Thoracic aorta (tissue), 2 donors: ENCODE measurements at regions not wholly inside any gene's neighbourhood (a gene's known extent, or its start where the extent isn't known, plus 50 kb on each side); places are given as distances from the start of the nearest gene placed in this dataset.

Experiments used
- ATAC-seq: fragments of 150-250 bp; one replicate; pipeline ENCODE4 v1.8.0; 2017; ENCODE audit warnings: low read depth; ENCODE audit not compliant: insufficient number of reproducible peaks, low FRiP score
- DNase-seq: peaks from one replicate; pipeline ENCODE4 v3.0.0-alpha.2; 2020; ENCODE audit warnings: low spot score
- H3K27ac ChIP-seq, 2 donors: fragments of 200-600 bp; sonication (generic); 1 replicate in 1 of 2; 2 replicates in 1 of 2; pipeline ENCODE4 v1.5.1; 2016; ENCODE audit warnings: mild to moderate bottlenecking in 2 of 2, moderate library complexity in 2 of 2
- H3K27me3 ChIP-seq: fragments of 200-600 bp; sonication (generic); replicated peaks from 2 replicates; pipeline ENCODE4 v1.6.0; 2016; ENCODE audit warnings: mild to moderate bottlenecking; ENCODE audit not compliant: insufficient read depth
- H3K36me3 ChIP-seq: fragments of 200-600 bp; sonication (generic); one replicate; pipeline ENCODE4 v1.5.1; 2016
- H3K4me1 ChIP-seq, 2 donors: fragments of 200-600 bp; sonication (generic); 1 replicate in 1 of 2; 2 replicates in 1 of 2; pipeline versions ENCODE4 v1.5.1 to v1.6.0; 2016; ENCODE audit warnings: low read depth in 2 of 2, mild to moderate bottlenecking in 1 of 2; ENCODE audit not compliant: control insufficient read depth in 1 of 2
- H3K4me3 ChIP-seq: fragments of 200-600 bp; sonication (generic); 2 replicates; pipeline ENCODE4 v1.5.1; 2016; ENCODE audit warnings: mild to moderate bottlenecking
- H3K9me3 ChIP-seq: fragments of 200-600 bp; sonication (generic); 2 replicates; pipeline ENCODE4 v1.5.1; 2016
- TF ChIP-seq, protein P1 (sequence below): fragments of 200-600 bp; sonication (generic); IDR thresholded peaks from one replicate; pipeline ENCODE4 v1.5.1; 2019; ENCODE audit warnings: antibody characterized with exemption

DNA sequence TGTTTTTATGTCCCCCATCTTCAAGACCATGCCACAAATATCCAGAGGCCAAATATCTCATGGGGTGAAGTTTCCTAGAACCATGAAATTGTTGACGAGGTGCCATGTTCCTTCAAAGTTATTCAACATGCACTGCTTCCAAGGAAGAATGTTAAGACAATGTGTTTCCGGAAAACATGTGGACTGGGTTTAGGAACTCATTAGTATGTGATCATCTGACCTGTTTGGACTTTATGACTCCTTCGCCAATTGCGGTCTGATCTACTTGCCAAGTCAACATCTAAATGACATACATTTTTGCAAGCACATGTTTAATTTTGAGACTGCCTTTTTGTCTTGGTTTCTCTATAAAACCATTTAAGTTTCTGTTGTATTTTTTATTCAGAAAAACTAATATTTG, 234.8 kb downstream of the MAF start:
- DNase-seq (no peak), ATAC-seq (no peak)
- TF ChIP-seq, protein P1, sequence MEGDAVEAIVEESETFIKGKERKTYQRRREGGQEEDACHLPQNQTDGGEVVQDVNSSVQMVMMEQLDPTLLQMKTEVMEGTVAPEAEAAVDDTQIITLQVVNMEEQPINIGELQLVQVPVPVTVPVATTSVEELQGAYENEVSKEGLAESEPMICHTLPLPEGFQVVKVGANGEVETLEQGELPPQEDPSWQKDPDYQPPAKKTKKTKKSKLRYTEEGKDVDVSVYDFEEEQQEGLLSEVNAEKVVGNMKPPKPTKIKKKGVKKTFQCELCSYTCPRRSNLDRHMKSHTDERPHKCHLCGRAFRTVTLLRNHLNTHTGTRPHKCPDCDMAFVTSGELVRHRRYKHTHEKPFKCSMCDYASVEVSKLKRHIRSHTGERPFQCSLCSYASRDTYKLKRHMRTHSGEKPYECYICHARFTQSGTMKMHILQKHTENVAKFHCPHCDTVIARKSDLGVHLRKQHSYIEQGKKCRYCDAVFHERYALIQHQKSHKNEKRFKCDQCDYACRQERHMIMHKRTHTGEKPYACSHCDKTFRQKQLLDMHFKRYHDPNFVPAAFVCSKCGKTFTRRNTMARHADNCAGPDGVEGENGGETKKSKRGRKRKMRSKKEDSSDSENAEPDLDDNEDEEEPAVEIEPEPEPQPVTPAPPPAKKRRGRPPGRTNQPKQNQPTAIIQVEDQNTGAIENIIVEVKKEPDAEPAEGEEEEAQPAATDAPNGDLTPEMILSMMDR = no peak
- H3K27me3 ChIP-seq = no peaks in the 10 kb centered on the region
- no peaks in the 10 kb centered on the region for H3K4me1 ChIP-seq
- H3K4me3 ChIP-seq = no peak overlapping the region
- H3K36me3 ChIP-seq = no peaks in the 10 kb centered on the region
- H3K9me3 ChIP-seq = no peaks in the 10 kb centered on the region
- H3K27ac ChIP-seq = no peak overlapping the region

DNA sequence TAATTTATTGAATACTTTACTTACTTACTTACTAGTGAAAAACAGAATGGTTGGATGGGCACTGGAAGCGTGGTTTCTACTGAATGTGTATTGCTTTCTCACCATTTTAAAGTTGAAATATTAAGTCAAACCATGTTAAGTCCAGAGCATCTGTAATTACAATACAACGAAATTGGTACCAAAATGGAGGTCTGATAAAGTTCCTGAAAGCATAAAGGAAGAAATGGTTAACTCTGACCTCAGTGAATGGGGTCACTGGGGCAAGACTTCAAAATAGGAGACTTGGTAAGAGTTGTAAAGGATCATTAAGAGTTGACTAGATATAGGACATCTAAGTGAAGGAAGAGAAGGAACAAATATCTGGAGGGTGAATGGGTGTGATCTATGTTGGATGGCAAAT, 237.1 kb downstream of the MAF start:
- H3K27me3 ChIP-seq = no peaks in the 10 kb centered on the region
- no peaks in the 10 kb centered on the region for H3K4me1 ChIP-seq
- ATAC-seq = no peak
- no peaks in the 10 kb centered on the region for H3K36me3 ChIP-seq
- no peaks in the 10 kb centered on the region for H3K9me3 ChIP-seq
- no peak for DNase-seq
- H3K27ac ChIP-seq = no peak overlapping the region
- TF ChIP-seq, protein P1 = no peak
- H3K4me3 ChIP-seq = no peak overlapping the region

DNA sequence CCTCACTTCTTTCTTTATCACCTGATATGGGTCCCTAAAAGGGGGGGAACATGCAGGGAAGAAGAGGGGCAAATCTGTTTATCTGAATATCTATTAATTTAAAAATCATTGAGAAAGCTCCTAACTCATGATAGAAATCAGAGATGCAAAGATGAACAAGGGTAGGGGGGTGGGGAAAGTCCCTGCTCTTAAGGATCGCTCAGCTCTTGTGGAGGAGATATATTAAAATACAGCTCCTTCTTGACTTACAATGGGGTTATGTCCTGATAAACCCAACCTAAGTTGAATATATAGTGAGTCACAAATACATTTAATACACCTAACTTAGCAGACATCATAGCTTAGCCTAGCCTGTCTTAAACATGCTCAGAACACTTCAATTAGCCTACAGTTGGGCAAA, 237.5 kb downstream of the MAF start:
- Histone ChIP-seq H3K9me3 (no peaks in the 10 kb centered on the region), H3K27ac (no peak overlapping the region), H3K27me3 (no peaks in the 10 kb centered on the region), H3K4me1 (no peaks in the 10 kb centered on the region), H3K36me3 (no peaks in the 10 kb centered on the region), H3K4me3 (no peak overlapping the region)
- TF ChIP-seq, protein P1 = no peak
- no peak for DNase-seq
- ATAC-seq = no peak

DNA sequence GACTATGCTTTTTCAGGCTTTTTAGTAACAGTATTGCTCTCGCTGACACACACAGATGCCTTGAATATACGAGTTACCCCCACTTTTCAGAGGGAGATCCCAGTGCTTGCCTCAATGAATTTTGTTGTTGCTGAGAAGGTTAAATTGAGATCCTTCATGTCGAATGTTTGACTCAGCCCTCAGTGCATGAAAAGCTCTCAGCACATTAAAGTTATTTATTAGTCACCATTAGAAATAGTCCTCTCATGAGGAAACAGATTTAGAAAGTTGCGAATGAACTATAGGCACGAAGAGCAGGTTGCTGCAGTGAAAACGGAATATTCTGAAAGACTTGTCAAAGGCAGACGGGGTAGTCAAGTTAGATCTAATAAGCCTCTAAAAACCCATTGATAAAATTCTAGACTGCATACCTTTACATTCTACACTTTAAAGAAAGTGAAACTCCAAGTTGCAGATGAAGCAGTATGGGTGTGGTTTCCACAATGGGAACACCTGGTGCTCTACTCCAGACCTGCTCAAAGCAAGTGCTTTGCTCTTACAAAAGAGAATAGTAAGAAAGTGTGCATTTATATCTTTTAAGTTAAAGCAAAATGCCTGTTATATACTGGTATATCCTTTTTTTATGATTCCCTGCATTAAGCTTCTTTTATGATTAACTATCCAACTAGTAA, 238.1 kb downstream of the MAF start:
- TF ChIP-seq, protein P1 = no peak
- ATAC-seq (no peak), DNase-seq (no peak)
- no peaks in the 10 kb centered on the region for H3K36me3 ChIP-seq
- no peak overlapping the region for H3K27ac ChIP-seq
- H3K9me3 ChIP-seq = no peaks in the 10 kb centered on the region
- H3K27me3 ChIP-seq = no peaks in the 10 kb centered on the region
- no peak overlapping the region for H3K4me3 ChIP-seq
- no peaks in the 10 kb centered on the region for H3K4me1 ChIP-seq

DNA sequence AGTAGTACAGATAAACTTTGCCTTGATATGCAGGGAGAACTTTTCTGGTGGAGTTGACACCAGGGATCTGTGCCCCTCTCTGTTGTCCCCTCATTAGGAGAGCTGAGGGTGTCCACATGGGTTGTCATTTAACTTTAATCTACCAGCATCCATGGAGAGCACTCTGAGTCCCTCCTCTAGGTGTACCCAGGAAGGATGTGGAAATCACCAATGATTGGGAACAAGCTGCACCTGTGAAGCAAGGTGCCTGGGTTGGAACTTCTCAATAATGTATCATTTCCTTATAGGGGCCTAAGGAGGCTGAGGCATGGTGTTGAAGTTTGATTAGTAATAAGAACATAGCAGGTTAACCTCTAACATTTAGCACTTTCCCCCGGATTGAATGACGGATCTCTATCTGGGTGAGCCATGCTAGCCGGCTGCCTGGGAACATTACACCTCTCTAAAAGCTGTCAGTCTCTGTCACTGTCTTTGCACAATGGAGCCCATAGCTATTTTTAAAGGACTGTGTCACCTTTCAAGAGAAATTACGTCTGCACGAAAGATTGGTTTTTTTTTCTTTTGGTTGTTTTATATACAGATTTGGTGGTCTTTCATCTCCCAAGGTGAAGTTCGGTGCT, 239.3 kb downstream of the MAF start:
- Histone ChIP-seq H3K4me1 (no peaks in the 10 kb centered on the region), H3K27ac (no peak overlapping the region), H3K4me3 (no peak overlapping the region), H3K36me3 (no peaks in the 10 kb centered on the region), H3K27me3 (no peaks in the 10 kb centered on the region), H3K9me3 (no peaks in the 10 kb centered on the region)
- TF ChIP-seq, protein P1 = no peak
- ATAC-seq = no peak
- DNase-seq = no peak
